Eye (tissue), 1 donor: ENCODE measurements at regions not wholly inside any gene's neighbourhood (a gene's known extent, or its start where the extent isn't known, plus 50 kb on each side); places are given as distances from the start of the nearest gene placed in this dataset.
"Not testable (repeated sequence)": the region's sequence is repeated elsewhere in the genome, so short reads cannot be mapped to it uniquely, and the experiment has no call there.

Experiments
- DNase-seq: peaks from one replicate; pipeline ENCODE4 v3.0.0-alpha.2; 2015

DNA sequence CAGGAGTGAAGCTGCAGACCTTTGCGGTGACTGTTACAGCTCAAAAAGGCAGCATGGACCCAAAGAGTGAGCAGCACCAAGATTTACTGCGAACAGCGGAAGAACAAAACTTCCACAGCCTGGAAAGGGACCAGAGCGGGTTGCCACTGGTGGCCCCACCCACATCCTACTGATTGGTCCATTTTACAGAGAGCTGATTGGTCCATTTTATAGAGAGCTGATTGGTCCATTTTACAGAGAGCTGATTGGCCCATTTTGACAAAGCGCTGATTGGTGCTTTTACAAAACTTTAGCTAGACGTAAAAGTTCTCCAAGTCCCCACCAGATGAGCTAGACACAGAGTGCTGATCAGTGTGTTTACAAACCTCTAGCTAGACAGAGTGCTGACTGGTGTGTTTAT lies 134.2 kb upstream of the FRG1 start:
- DNase-seq: no peak

DNA sequence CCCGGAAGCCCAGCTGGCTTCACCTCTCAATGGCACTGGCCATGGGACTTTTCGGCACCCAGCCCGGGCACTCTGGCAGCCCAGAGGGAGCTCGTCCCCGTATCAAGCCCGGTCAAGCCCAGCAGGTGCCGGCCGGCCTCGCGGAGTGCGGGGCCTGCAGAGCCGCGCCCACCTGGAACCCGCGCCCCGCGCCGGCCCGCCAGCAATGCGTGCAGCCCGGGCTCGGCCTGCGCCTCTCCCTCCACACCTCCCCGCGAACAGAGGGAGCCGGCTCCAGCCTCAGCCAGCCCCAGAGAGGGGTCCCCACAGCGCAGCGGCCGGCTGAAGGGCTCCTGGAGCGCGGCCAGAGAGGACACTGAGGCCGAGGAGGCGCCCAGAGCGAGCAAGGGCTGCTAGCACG lies 133.6 kb upstream of the FRG1 start:
- no peak for DNase-seq

DNA sequence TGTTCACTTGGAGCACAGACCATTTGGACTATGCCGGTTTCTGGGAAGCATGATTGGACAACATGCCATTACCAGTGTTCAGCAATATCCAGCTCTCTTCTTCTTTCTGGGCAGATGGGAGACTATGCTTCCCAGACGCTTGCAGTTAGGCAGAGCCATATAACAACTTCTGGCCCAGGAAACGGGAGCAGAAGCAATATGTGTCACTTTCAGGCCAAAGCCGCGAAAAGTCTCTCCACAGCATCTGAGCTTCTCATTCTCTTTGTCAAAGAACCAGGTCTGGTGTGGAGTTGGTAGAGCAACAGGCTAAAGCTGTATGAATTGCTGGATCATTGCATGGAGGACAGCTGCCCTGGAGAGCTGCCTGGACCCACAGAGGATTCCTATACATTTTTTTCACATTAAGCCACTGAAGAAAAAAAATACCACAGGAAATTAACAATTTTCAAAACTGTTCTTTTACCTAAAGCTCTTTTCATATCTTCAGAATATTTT lies 131.4 kb upstream of the FRG1 start:
- no peak for DNase-seq

DNA sequence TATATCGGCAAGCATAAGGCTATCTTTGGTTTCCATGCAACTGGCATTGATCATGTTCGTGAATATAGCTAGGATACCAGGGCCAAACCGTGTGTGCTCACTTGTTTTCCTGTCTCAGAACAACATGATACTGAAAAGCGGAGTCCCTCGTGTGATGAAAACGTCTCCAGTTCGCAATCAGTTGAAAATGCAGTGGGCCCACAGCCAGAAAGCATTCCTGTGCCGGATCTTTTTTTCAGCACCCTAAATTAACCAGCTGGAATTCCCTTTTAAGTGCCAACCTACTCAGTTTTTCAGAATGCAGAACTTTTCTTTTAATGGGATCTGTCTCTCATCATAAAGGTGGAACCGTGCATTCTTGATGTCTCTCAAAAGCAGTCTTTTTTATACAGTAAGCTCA lies 130.8 kb upstream of the FRG1 start:
- no peak for DNase-seq

- DNase-seq: not testable (repeated sequence)
Observed at GRCh38 chr4:189810318-189811181, 130.1 kb upstream of the FRG1 start.

GRCh38 chr4:189815404-189816192 lies 125.1 kb upstream of the FRG1 start:
- DNase-seq: no peak

- no peak for DNase-seq
Observed at GRCh38 chr4:189822326-189822725, 118.3 kb upstream of the FRG1 start.

DNA sequence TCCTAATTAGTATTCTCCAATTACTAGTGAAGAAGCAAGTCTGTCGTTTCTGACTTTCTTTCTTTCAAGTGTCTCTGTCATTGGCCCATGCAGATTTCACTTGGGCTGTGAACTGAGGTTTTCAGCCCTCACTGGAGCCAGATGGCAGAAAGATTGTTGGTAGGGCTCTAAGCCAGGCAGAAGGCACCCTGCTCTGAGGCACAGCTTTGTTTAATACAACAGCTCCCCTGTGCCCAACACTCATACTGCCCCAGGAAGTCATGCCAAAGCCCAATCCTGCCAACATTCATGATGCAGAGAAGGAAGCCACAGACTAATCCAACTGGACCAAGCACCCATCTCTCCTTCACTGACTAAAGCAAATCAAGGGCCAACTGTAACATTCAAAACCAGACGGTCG lies 117.1 kb upstream of the FRG1 start:
- no peak for DNase-seq

DNA sequence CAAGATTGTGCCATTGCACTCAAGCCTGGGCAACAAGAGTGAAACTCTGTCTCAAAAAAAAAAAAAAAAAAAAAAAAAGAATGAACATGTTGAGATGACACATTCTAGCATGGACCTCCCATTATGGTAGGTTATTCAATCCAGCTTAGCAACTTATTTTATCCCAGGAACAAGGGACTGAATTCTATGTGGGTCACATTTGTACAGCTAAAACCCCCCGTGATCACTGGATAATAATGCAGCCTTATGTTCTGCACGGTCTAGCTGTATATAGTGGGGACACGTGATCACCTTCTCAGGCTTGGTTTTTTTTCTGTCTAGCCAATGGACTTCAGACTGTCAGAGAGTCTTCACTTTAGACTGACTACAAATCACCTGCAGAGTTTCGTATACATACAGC lies 115.2 kb upstream of the FRG1 start:
- DNase-seq: no peak

DNA sequence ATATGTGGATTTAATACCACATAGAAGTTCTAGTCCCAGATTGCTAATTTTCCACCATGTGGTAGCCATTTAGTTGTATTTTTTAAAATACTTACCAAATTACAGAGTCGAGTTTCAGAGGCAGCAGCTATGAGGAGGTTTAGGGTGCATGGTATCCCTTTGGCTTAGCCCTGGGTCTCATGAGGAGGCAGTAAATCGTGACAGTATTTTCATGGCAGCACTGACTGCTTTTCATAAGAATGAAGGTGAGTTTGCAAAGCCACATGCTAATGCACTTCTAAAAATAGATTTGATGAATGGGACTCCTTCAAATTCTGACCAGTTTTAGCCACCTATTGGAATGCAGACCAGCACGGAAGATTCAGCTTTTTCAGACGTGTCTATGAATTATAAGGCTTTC lies 114.0 kb upstream of the FRG1 start:
- DNase-seq: no peak

- DNase-seq: no peak
Observed at GRCh38 chr4:189828081-189828697, 112.5 kb upstream of the FRG1 start.

- DNase-seq: no peak
Observed at GRCh38 chr4:189832528-189832927, 108.1 kb upstream of the FRG1 start.

DNA sequence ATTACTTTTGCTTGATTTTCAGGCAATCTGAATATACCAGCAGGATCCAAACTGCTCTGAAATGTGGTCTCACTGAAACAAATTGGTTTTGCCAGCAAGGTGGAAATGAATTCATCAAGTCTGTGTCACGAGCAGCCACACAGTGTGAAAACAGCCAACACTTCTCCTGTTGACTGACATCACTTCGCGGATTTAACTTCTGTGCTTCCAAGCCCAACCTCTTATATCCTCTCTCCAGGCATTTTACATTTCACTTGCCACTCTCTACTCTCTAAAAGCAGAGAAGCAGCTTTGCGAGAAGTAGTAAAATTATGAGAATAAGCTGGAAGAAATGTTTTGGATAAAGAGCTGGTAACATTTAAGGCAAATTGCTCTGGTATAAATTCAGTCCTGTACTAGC lies 106.1 kb upstream of the FRG1 start:
- no peak for DNase-seq

- DNase-seq: no peak
Observed at GRCh38 chr4:189835505-189835904, 105.2 kb upstream of the FRG1 start.

- no peak for DNase-seq
Observed at GRCh38 chr4:189837471-189837870, 103.2 kb upstream of the FRG1 start.

DNA sequence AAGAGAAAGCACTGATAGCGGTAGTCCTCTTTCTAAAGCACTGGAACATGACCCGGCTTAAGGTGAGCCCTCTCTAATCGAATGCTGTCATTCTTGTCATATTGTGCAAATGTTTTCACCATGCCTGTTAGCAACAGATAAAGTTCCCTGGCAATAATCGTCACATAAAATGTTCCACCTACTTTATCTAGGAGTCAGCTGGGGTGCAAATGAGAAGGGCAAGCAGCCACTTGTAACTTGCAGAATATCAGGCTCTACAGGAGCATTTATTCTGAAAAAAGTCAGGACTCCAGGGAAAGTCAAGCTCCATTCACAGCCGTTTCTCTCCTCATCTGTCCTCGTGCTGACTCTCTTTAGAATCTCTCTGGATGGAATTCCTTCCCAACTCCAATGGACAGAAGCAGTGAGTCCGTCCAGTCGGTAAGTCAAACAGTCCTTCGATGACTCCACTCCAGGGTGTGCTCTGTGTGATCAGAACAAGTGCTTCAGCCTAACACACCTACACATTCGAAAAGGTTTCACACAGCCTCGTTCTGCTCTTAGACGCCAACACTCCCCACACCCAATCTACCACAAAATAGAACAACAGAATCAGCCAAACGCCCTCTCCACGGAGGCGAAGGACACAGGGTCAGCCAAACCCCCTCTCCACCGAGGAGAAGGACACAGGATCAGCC lies 101.7 kb upstream of the FRG1 start:
- no peak for DNase-seq

GRCh38 chr4:189840356-189840755 lies 100.3 kb upstream of the FRG1 start:
- DNase-seq: no peak

GRCh38 chr4:189843413-189844009 lies 97.2 kb upstream of the FRG1 start:
- no peak for DNase-seq

- DNase-seq: no peak
Observed at GRCh38 chr4:189845145-189845846, 95.4 kb upstream of the FRG1 start.

DNA sequence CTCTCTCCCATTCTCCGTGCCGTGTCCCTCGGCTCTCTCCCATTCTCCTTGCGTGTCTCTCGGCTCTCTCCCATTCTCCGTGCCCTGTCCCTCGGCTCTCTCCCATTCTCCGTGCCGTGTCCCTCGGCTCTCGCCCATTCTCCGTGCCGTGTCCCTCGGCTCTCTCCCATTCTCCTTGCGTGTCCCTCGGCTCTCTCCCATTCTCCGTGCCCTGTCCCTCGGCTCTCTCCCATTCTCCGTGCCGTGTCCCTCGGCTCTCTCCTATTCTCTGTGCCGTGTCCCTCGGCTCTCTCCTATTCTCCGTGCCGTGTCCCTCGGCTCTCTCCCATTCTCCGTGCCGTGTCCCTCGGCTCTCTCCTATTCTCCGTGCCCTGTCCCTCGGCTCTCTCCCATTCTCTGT lies 94.6 kb upstream of the FRG1 start:
- DNase-seq: not testable (repeated sequence)

DNA sequence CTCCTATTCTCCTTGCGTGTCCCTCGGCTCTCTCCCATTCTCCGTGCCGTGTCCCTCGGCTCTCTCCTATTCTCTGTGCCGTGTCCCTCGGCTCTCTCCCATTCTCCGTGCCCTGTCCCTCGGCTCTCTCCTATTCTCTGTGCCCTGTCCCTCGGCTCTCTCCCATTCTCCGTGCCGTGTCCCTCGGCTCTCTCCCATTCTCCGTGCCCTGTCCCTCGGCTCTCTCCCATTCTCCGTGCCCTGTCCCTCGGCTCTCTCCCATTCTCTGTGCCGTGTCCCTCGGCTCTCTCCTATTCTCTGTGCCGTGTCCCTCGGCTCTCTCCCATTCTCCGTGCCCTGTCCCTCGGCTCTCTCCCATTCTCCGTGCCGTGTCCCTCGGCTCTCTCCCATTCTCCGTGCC lies 94.1 kb upstream of the FRG1 start:
- not testable (repeated sequence) for DNase-seq

- DNase-seq: not testable (repeated sequence)
Observed at GRCh38 chr4:189848672-189849071, 92.0 kb upstream of the FRG1 start.
